NCI-H146 treated with DMSO at 0.1 percent for 48 hours (cell line): ENCODE measurements at regions not wholly inside any gene's neighbourhood (a gene's known extent, or its start where the extent isn't known, plus 50 kb on each side); places are given as distances from the start of the nearest gene placed in this dataset.

Experiments used
- DNase-seq: peaks from one replicate; lab custom pipeline; 2025; ENCODE audit not compliant: unreplicated experiment; lab: John Stamatoyannopoulos, UW

- DNase-seq: no peak
These were observed 150.4 kb downstream of the C7orf25 start for GRCh38 chr7:42761486-42761885.

GRCh38 chr7:42758124-42758523 lies 153.7 kb downstream of the C7orf25 start:
- DNase-seq: no peak

- DNase-seq: no peak
These were observed 155.0 kb downstream of the C7orf25 start for GRCh38 chr7:42756841-42757240.

- DNase-seq: no peak
These were observed 158.0 kb downstream of the C7orf25 start for GRCh38 chr7:42753811-42754363.

- no peak for DNase-seq
These were observed 158.5 kb downstream of the C7orf25 start for GRCh38 chr7:42753367-42753766.

- DNase-seq: no peak
These were observed 161.7 kb downstream of the C7orf25 start for GRCh38 chr7:42750172-42750571.

- no peak for DNase-seq
These were observed 164.8 kb downstream of the C7orf25 start for GRCh38 chr7:42747044-42747443.

- DNase-seq: no peak
These were observed 165.7 kb downstream of the C7orf25 start for GRCh38 chr7:42746214-42746613.

- no peak for DNase-seq
These were observed 166.4 kb downstream of the C7orf25 start for GRCh38 chr7:42745357-42746059.

GRCh38 chr7:42744746-42745145 lies 167.1 kb downstream of the C7orf25 start:
- DNase-seq: no peak

GRCh38 chr7:42743077-42743858 lies 168.6 kb downstream of the C7orf25 start:
- no peak for DNase-seq

- no peak for DNase-seq
These were observed 169.6 kb downstream of the C7orf25 start for GRCh38 chr7:42742318-42742717.

GRCh38 chr7:42740408-42740807 lies 171.5 kb downstream of the C7orf25 start:
- no peak for DNase-seq

- no peak for DNase-seq
These were observed 172.2 kb downstream of the C7orf25 start for GRCh38 chr7:42739638-42740037.

- no peak for DNase-seq
These were observed 174.9 kb downstream of the C7orf25 start for GRCh38 chr7:42736931-42737330.

GRCh38 chr7:42735081-42735480 lies 176.8 kb downstream of the C7orf25 start:
- DNase-seq: no peak

GRCh38 chr7:42734568-42734967 lies 177.3 kb downstream of the C7orf25 start:
- DNase-seq: no peak

- no peak for DNase-seq
These were observed 178.8 kb downstream of the C7orf25 start for GRCh38 chr7:42733040-42733439.

- no peak for DNase-seq
These were observed 181.3 kb downstream of the C7orf25 start for GRCh38 chr7:42730586-42730985.

GRCh38 chr7:42729053-42729765 lies 182.7 kb downstream of the C7orf25 start:
- no peak for DNase-seq

- DNase-seq: no peak
These were observed 184.4 kb downstream of the C7orf25 start for GRCh38 chr7:42727451-42727850.
